Testis (tissue), 2 donors: ENCODE measurements at regions not wholly inside any gene's neighbourhood (a gene's known extent, or its start where the extent isn't known, plus 50 kb on each side); places are given as distances from the start of the nearest gene placed in this dataset.

Source experiments
- DNase-seq: peaks from one replicate; pipeline ENCODE4 v3.0.0-alpha.2; 2019
- H3K27ac ChIP-seq, 2 donors: fragments of 200-600 bp; sonication (generic); one replicate each; pipeline ENCODE4 v1.5.1; 2019
- H3K27me3 ChIP-seq: fragments of 200-600 bp; sonication (generic); one replicate; pipeline ENCODE4 v1.5.1; 2019
- H3K36me3 ChIP-seq: fragments of 200-600 bp; sonication (generic); one replicate; pipeline ENCODE4 v1.5.1; 2017; ENCODE audit warnings: low read depth; ENCODE audit errors: missing control alignments
- H3K4me1 ChIP-seq: fragments of 200-600 bp; sonication (generic); one replicate; pipeline ENCODE4 v1.5.1; 2019
- H3K4me3 ChIP-seq, 2 donors: fragments of 200-600 bp; sonication (generic); one replicate each; pipeline ENCODE4 v1.5.1; 2017 to 2019
- H3K9me3 ChIP-seq: fragments of 200-600 bp; sonication (generic); one replicate; pipeline ENCODE4 v1.5.1; 2017
- CTCF ChIP-seq, 3 experiments: fragments of 450-650 bp in 2 of 3; fragments of 200-600 bp in 1 of 3; sonication (generic) in 1 of 3; IDR thresholded peaks; one replicate each; pipeline ENCODE4 v1.5.1; 2016 to 2019; ENCODE audit warnings: antibody characterized with exemption in 3 of 3, mild to moderate bottlenecking in 2 of 3, moderate library complexity in 1 of 3
- POLR2A ChIP-seq: fragments of 450-650 bp; IDR thresholded peaks from one replicate; pipeline ENCODE4 v1.6.1; 2017; ENCODE audit warnings: antibody characterized with exemption, mild to moderate bottlenecking, moderate library complexity
- WGBS, 2 donors: methylation state at CpG; one replicate each; pipeline ENCODE4 v1.1.5; 2018; 5-methylcytosine and 5-hydroxymethylcytosine counted together
- intact Hi-C: fragments of 100-400 bp; cut with DNase I; formaldehyde crosslinking; loops from one replicate; pipeline ENCODE4 v1.15.1; 2023; ENCODE audit warnings: low total_unique reads

GRCh38 chr2:14951569-14952285 lies 319.2 kb downstream of the LRATD1 start:
- no peaks in the 10 kb centered on the region for H3K9me3 ChIP-seq
- TF ChIP-seq CTCF (IDR thresholded peaks at IDR 0.05) (no peak), POLR2A (no peak)
- H3K27ac ChIP-seq, result no peak overlapping the region
- no peaks in the 10 kb centered on the region for H3K27me3 ChIP-seq
- 96 to 97% methylated on average over 5 of the region's 5 CpGs for WGBS, 2 donors
- no peak overlapping the region for H3K4me3 ChIP-seq
- no peak for DNase-seq
- intact Hi-C loops, result no loop called here
- H3K36me3 ChIP-seq, result no peaks in the 10 kb centered on the region
- no peaks in the 10 kb centered on the region for H3K4me1 ChIP-seq

GRCh38 chr2:14952400-14952963 lies 320.0 kb downstream of the LRATD1 start:
- Histone ChIP-seq H3K4me1 (no peaks in the 10 kb centered on the region), H3K27ac (no peak overlapping the region), H3K4me3 (no peak overlapping the region), H3K9me3 (no peaks in the 10 kb centered on the region), H3K27me3 (no peaks in the 10 kb centered on the region), H3K36me3 (no peaks in the 10 kb centered on the region)
- intact Hi-C loops, result no loop called here
- no peak for DNase-seq
- TF ChIP-seq POLR2A (no peak), CTCF (IDR thresholded peaks at IDR 0.05) (no peak)
- 65 to 78% methylated on average over 6 of the region's 6 CpGs for WGBS, 2 donors

- Histone ChIP-seq H3K36me3 (no peaks in the 10 kb centered on the region), H3K27me3 (no peaks in the 10 kb centered on the region), H3K4me1 (no peaks in the 10 kb centered on the region), H3K4me3 (no peak overlapping the region), H3K9me3 (no peaks in the 10 kb centered on the region), H3K27ac (no peak overlapping the region)
- TF ChIP-seq POLR2A (no peak), CTCF (IDR thresholded peaks at IDR 0.05) (no peak)
- intact Hi-C loops, result no loop called here
- WGBS, 2 donors, result 78 to 82% methylated on average over 2 of the region's 2 CpGs
- no peak for DNase-seq
Measured at GRCh38 chr2:14960686-14961324, 328.3 kb downstream of the LRATD1 start.

GRCh38 chr2:14967729-14968128 lies 335.2 kb downstream of the LRATD1 start:
- Histone ChIP-seq H3K4me3 (no peak overlapping the region), H3K27ac (no peak overlapping the region), H3K27me3 (no peaks in the 10 kb centered on the region), H3K9me3 (no peaks in the 10 kb centered on the region), H3K36me3 (no peaks in the 10 kb centered on the region), H3K4me1 (no peaks in the 10 kb centered on the region)
- 42 to 51% methylated on average over 2 of the region's 2 CpGs for WGBS, 2 donors
- intact Hi-C loops, result no loop called here
- DNase-seq, result no peak
- no peak for TF ChIP-seq CTCF (IDR thresholded peaks at IDR 0.05)
- TF ChIP-seq POLR2A, result no peak
